ENCODE measurements at regions not wholly inside any gene's neighbourhood (a gene's known extent, or its start where the extent isn't known, plus 50 kb on each side); places are given as distances from the start of the nearest gene placed in this dataset.

- intact Hi-C loops (cut with DNase I; ENCODE audit: low total_unique reads) = loop anchor here (10.0 kb wide), 1 partner anchor 965 kb away; no protein-coding TSS in a partner anchor
- peaks cover 0 to 4% (median 0%) of the 10 kb centered on the region in 8 donors for H3K9me3 ChIP-seq
- H3K4me3 ChIP-seq = no peak overlapping the region
- peaks cover 3 to 66% (median 48%) of the 10 kb centered on the region in 6 donors for H3K4me1 ChIP-seq
- 45 to 70% (median 62%) methylated on average over 2 to 3 of the region's 3 CpGs for WGBS, 5 donors
- peaks cover 4 to 100% (median 99%) of the 10 kb centered on the region in 7 donors for H3K27me3 ChIP-seq (replicated peaks in 1 of 7)
- H3K27ac ChIP-seq = no peak overlapping the region
- TF ChIP-seq POLR2AphosphoS5 (IDR thresholded peaks at IDR 0.05) = no peak
- no peak for TF ChIP-seq POLR2A (IDR thresholded peaks at IDR 0.05)
- TF ChIP-seq CTCF (IDR thresholded peaks at IDR 0.05 in 8 of 11, conservative IDR thresholded peaks at IDR 0.05 in 3 of 11) = no peak
- no peaks in the 10 kb centered on the region for H3K36me3 ChIP-seq
- DNase-seq = no peak
These were observed 128.7 kb upstream of the C11orf58 start for GRCh38 chr11:16609769-16610168.

GRCh38 chr11:16607675-16608644 lies 130.5 kb upstream of the C11orf58 start:
- H3K4me3 ChIP-seq = peak overlapping the region; percentile 27 to 71 (median 40)
- TF ChIP-seq POLR2A (IDR thresholded peaks at IDR 0.05) (no peak), CTCF (IDR thresholded peaks at IDR 0.05 in 8 of 11, conservative IDR thresholded peaks at IDR 0.05 in 3 of 11) (no peak), POLR2AphosphoS5 (IDR thresholded peaks at IDR 0.05) (peak in 2 of 3 donors; percentile 39 to 71)
- intact Hi-C loops (cut with DNase I; ENCODE audit: low total_unique reads) = loop anchor here (10.0 kb wide), 1 partner anchor 963 kb away; no protein-coding TSS in a partner anchor
- peak overlapping the region in 7 of 8 donors; percentile 70 to 87 (median 84) for H3K27ac ChIP-seq
- no peaks in the 10 kb centered on the region for H3K36me3 ChIP-seq
- DNase-seq = peak; percentile 71
- peaks cover 3 to 61% (median 45%) of the 10 kb centered on the region in 6 donors for H3K4me1 ChIP-seq
- H3K9me3 ChIP-seq = peaks cover 0 to 4% (median 0%) of the 10 kb centered on the region in 8 donors
- 11 to 12% (median 12%) methylated on average over 25 of the region's 25 CpGs for WGBS, 5 donors
- peaks cover 4 to 100% (median 98%) of the 10 kb centered on the region in 7 donors for H3K27me3 ChIP-seq (replicated peaks in 1 of 7)

- intact Hi-C loops (cut with DNase I; ENCODE audit: low total_unique reads) = loop anchor here (10.0 kb wide), 1 partner anchor 962 kb away; no protein-coding TSS in a partner anchor
- peak overlapping the region; percentile 68 to 87 (median 82) for H3K27ac ChIP-seq
- TF ChIP-seq POLR2AphosphoS5 (IDR thresholded peaks at IDR 0.05) = peak in 2 of 3 donors; percentile 27 to 41
- no peak for TF ChIP-seq POLR2A (IDR thresholded peaks at IDR 0.05)
- TF ChIP-seq CTCF (IDR thresholded peaks at IDR 0.05 in 8 of 11, conservative IDR thresholded peaks at IDR 0.05 in 3 of 11) = no peak
- H3K9me3 ChIP-seq = peaks cover 0 to 4% (median 0%) of the 10 kb centered on the region in 8 donors
- peak; percentile 73 for DNase-seq
- H3K36me3 ChIP-seq = no peaks in the 10 kb centered on the region
- peaks cover 4 to 100% (median 89%) of the 10 kb centered on the region in 7 donors for H3K27me3 ChIP-seq (replicated peaks in 1 of 7)
- peak overlapping the region; percentile 27 to 71 (median 40) for H3K4me3 ChIP-seq
- peaks cover 3 to 52% (median 42%) of the 10 kb centered on the region in 6 donors for H3K4me1 ChIP-seq
- 1 to 5% (median 3%) methylated on average over 73 to 81 of the region's 81 CpGs for WGBS, 5 donors
These were observed 131.4 kb upstream of the C11orf58 start for GRCh38 chr11:16606784-16607674.

All from spleen (tissue), 11 donors.